IMR-90 (cell line): ENCODE measurements at regions not wholly inside any gene's neighbourhood (a gene's known extent, or its start where the extent isn't known, plus 50 kb on each side); places are given as distances from the start of the nearest gene placed in this dataset.

Source experiments
- CTCF ChIP-seq: conservative IDR thresholded peaks from 2 replicates; pipeline ENCODE4 v1.5.1; 2012; ENCODE audit warnings: mild to moderate bottlenecking, low read depth, low read length, improper control_type of control experiment
- MXI1 ChIP-seq: IDR thresholded peaks from 2 replicates; pipeline ENCODE4 v1.6.1; 2012; ENCODE audit warnings: low read depth, mild to moderate bottlenecking, low read length, moderate library complexity, borderline replicate concordance
- POLR2A ChIP-seq: IDR thresholded peaks from 2 replicates; pipeline ENCODE4 v1.6.1; 2012; ENCODE audit warnings: mild to moderate bottlenecking, low read depth, low read length
- RAD21 ChIP-seq: IDR thresholded peaks from 2 replicates; pipeline ENCODE4 v1.6.1; 2012; ENCODE audit warnings: low read length, improper control_type of control experiment
- USF2 ChIP-seq: fragments of 150-350 bp; IDR thresholded peaks from 2 replicates; pipeline ENCODE4 v1.6.1; 2017; ENCODE audit warnings: mild to moderate bottlenecking, antibody characterized with exemption, low read length, low read depth

- no peak for TF ChIP-seq CTCF
- TF ChIP-seq RAD21: no peak
- TF ChIP-seq MXI1: no peak
- TF ChIP-seq USF2: no peak
- no peak for TF ChIP-seq POLR2A
Measured at GRCh38 chr11:8796941-8797340, 114.0 kb upstream of the AKIP1 start.
